GM23248 (cell line): ENCODE measurements at regions not wholly inside any gene's neighbourhood (a gene's known extent, or its start where the extent isn't known, plus 50 kb on each side); places are given as distances from the start of the nearest gene placed in this dataset.

Experiments
- EZH2 ChIP-seq: fragments of 200-600 bp; sonication (generic); IDR thresholded peaks from 2 replicates; pipeline ENCODE4 v1.6.1; 2018; ENCODE audit warnings: antibody characterized with exemption, mild to moderate bottlenecking; ENCODE audit not compliant: insufficient read depth, poor library complexity, severe bottlenecking
- EZH2phosphoT487 ChIP-seq: fragments of 200-600 bp; sonication (generic); IDR thresholded peaks from 2 replicates; pipeline ENCODE4 v1.6.1; 2018; ENCODE audit warnings: antibody characterized with exemption, moderate library complexity, mild to moderate bottlenecking, low read depth; ENCODE audit not compliant: insufficient read depth

DNA sequence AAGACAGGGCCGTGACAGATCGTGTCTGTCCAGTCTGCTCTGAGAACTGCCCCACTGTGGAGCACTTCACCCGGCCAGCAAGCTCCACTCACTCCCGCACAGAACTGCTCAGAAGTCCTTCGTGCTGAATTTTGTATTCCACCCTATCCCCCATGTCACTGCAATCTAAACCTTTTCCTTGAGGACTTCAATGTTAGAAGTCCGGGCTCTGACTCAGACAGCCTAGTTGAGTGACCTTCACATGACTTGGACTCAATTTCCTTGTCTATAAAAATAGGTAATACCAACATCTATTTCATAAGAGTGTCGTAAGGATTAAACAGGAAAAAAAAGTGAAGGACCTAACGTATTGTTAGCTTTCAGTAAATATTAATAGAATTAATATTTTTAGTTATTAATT, 161.6 kb downstream of the QRSL1 start:
- no peak for TF ChIP-seq EZH2
- TF ChIP-seq EZH2phosphoT487: no peak
